HUDEP-2 (cell line): ENCODE measurements at regions not wholly inside any gene's neighbourhood (a gene's known extent, or its start where the extent isn't known, plus 50 kb on each side); places are given as distances from the start of the nearest gene placed in this dataset.

ENCODE experiments used
- DNase-seq, 76 experiments: peaks; one replicate each; lab custom pipeline; 2025; ENCODE audit not compliant: unreplicated experiment in 76 of 76; lab: John Stamatoyannopoulos, UW

- no peak for DNase-seq
Measured at GRCh38 chr5:103645816-103646215, 83.2 kb upstream of the NUDT12 start.

GRCh38 chr5:103638979-103639378, 76.4 kb upstream of the NUDT12 start:
- DNase-seq, result no peak

GRCh38 chr5:103624675-103625074, 62.1 kb upstream of the NUDT12 start:
- DNase-seq, result no peak

- DNase-seq, result no peak
Measured at GRCh38 chr5:103624035-103624480, 61.5 kb upstream of the NUDT12 start.

GRCh38 chr5:103623425-103623824, 60.8 kb upstream of the NUDT12 start:
- no peak for DNase-seq

- no peak for DNase-seq
Measured at GRCh38 chr5:103621548-103621930, 59.0 kb upstream of the NUDT12 start.

- DNase-seq, result no peak
Measured at GRCh38 chr5:103620851-103621547, 58.4 kb upstream of the NUDT12 start.

- DNase-seq, result no peak
Measured at GRCh38 chr5:103617913-103618312, 55.3 kb upstream of the NUDT12 start.

GRCh38 chr5:103617090-103617489, 54.5 kb upstream of the NUDT12 start:
- DNase-seq, result no peak

GRCh38 chr5:103612545-103612944, 50.0 kb upstream of the NUDT12 start:
- DNase-seq, result no peak
